ENCODE measurements at regions not wholly inside any gene's neighbourhood (a gene's known extent, or its start where the extent isn't known, plus 50 kb on each side); places are given as distances from the start of the nearest gene placed in this dataset.
"Not testable (repeated sequence)": the region's sequence is repeated elsewhere in the genome, so short reads cannot be mapped to it uniquely, and the experiment has no call there.

- not testable (repeated sequence) for TF ChIP-seq EZH2 (IDR thresholded peaks at IDR 0.05; ENCODE audit: borderline replicate concordance, low read length)
- TF ChIP-seq, protein P1, sequence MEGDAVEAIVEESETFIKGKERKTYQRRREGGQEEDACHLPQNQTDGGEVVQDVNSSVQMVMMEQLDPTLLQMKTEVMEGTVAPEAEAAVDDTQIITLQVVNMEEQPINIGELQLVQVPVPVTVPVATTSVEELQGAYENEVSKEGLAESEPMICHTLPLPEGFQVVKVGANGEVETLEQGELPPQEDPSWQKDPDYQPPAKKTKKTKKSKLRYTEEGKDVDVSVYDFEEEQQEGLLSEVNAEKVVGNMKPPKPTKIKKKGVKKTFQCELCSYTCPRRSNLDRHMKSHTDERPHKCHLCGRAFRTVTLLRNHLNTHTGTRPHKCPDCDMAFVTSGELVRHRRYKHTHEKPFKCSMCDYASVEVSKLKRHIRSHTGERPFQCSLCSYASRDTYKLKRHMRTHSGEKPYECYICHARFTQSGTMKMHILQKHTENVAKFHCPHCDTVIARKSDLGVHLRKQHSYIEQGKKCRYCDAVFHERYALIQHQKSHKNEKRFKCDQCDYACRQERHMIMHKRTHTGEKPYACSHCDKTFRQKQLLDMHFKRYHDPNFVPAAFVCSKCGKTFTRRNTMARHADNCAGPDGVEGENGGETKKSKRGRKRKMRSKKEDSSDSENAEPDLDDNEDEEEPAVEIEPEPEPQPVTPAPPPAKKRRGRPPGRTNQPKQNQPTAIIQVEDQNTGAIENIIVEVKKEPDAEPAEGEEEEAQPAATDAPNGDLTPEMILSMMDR (IDR thresholded peaks at IDR 0.05; ENCODE audit: low read length): not testable (repeated sequence)
These were observed 96.1 kb downstream of the TRIM43 start for GRCh38 chr2:95687852-95688251.
